Stromal cell of bone marrow (primary cell): ENCODE measurements at regions not wholly inside any gene's neighbourhood (a gene's known extent, or its start where the extent isn't known, plus 50 kb on each side); places are given as distances from the start of the nearest gene placed in this dataset.
A peak's percentile ranks its signal among the peaks of the same experiment; 100 is the strongest.

Experiments used
- DNase-seq: peaks from one replicate; pipeline ENCODE4 v3.0.0-alpha.2; 2012; ENCODE audit warnings: low read depth

DNA sequence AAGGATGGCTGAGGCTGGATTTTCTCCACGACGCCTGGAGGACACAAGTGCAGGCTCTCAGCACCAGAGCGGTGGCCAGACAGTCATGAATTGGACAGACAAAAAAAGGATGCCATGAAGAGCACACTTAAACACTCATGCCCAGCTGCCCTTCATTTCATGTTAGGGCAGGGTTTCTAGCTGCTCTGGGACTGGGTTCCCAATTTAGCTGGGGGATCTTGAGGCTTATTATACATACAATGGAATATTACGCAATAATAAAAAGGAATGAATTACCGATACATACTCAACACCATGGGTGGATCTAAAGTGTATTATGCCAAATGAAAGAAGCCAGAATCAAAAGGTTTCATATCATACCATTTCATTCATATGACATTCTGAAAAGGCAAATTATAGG lies 512.1 kb upstream of the LRRC4C start:
- no peak for DNase-seq

DNA sequence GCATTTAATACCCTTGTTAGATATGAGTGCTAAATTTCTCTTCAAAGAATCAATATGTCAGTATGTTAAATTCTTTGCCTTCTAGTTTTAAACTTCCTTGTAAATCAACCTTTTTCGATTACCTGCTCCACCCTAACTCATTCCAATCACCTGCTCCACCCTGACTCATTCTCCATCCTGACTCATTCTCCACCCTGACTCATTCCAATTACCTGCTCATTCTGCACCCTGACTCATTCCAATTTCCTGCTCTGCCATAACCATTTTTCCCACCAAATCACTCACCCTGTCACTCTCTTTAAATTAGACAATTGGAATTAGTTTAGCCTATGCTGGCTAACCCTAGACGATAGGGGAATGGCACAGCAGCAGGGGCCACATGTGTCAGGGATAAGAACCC lies 519.5 kb upstream of the LRRC4C start:
- no peak for DNase-seq

DNA sequence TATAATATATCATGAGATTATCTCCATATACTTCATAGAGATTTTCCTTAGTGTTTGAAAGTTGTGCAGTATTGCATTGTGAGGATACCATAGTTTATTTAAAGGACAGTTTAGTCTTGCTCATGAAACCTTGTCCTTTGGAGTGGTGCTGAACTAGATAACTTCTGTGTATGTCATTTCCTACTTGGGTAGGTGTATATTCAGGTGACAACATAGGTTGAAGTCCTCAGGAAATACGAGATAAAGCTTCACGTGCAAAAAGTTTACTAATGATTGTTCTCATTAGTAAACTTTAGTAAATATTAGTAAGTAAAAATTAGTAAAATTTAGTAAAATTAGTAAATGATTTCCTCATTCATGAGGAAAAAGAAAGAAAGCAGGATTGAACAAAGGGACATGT lies 521.3 kb upstream of the LRRC4C start:
- DNase-seq: no peak

DNA sequence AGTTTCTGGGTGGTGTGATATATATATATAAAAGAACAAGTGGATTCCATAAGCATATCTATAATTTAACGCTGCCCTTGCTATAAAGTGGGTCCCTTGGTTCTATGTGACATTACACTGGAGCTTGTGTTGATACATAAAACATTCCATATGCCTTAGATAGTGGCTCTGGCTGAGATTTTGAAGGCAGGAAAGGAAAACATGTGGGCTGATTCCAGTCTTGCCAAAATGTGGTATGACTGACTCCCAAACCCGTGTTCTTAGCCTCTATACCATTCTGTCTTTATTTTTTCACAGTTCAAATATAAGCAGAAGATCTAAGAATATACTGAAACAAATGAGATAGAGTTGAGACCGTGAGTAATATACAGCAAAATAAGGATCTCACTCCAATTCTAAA lies 522.8 kb upstream of the LRRC4C start:
- DNase-seq: no peak

DNA sequence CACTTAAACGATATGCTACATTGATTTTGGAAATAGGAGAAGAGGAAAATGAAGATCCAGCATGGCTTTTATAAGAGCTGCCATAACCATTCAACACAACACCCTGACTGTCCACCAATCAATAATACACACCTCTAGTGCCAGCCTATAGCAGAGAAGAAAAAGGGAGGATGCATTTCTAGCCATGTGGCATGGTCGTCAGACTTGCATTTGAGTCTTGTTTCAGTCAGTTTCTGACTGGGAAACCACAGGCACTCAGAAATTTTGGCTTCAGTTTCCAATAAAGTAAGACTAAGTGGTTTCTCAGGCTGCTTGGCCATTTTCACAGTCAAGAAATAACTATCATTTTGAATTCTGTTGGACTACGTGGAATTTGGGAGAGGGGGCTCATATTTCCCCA lies 523.5 kb upstream of the LRRC4C start:
- DNase-seq: no peak

DNA sequence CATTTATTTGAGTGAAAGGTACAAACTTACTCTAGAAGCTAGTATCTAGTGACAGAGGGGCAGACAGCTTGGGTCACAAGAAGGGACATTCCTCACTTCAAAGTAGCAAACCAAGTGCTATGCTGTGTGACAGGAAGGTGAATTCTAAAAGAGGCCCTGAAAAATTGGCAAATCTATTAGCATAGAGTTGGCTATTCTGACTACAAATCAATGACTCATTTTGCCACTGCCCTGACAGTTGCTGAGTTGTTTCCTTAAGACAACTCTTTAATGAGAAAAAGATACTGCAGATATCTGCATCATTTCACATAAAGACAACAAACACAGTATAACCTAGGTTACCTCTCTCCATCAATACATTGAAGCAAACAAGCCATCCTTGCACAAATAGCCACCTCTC lies 524.0 kb upstream of the LRRC4C start:
- no peak for DNase-seq

DNA sequence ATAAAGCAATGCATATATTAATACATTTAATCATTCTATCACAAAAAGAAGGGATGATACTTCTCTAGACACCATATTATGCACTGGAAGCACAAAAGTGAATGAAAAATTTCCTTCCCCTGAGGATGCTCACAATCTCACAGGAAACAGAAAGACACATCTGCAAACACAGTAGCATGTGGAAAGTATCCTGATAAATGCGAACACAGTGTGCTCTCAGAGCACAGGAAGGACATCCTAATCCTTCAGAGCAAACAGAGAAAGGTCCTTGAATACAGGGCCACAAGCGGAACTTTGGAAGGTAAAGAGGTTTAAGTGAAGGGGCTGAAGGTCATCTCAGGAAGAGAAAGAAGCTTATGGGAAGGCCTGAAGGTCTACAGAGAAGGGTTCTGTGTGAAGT lies 524.6 kb upstream of the LRRC4C start:
- no peak for DNase-seq

DNA sequence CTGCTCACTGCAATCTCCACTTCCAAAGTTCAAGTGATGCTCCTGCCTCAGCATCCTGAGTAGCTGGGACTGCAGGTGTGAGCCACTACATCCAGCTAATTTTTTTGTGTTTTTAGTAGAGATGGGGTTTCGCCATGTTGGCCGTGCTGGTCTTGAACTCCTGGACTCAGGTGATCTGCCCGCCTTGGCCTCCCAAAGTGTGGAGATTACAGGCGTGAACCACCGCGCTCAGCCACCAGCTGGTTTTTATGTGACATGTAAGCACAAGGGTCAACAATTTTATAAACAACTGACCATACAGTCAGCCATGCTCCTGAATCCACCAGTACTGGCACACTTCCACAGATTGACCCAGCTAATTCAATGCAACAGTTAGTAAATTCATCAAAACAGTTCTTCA lies 526.3 kb upstream of the LRRC4C start:
- DNase-seq: no peak

DNA sequence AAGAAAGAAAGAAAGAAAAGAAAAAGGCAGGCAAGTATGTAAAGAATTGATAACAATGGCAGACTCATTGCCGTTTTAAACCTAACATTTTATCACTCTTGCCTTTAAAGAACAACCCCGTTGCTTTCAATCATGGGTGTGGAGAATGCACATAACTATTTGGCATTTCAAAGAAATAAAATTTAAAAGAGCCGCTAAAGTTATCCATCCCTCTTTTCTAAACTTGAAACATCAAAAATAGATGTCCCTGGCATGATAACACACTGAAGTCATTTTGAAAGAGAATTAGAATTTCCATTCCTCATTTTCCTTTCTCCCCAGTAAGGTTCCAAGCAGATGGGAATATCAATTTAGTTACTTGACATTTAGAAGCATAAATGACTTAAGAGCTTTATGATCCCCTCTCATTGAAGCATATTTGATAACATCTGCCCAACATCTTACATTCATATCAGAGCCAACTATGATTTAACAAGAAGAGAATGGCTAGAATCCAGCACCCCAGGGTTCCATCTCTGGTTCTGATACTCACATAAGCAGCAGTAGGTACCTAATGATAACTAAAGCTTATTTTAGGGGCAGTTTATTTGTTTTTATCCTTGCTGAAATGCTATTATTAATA lies 529.6 kb upstream of the LRRC4C start:
- DNase-seq: no peak

DNA sequence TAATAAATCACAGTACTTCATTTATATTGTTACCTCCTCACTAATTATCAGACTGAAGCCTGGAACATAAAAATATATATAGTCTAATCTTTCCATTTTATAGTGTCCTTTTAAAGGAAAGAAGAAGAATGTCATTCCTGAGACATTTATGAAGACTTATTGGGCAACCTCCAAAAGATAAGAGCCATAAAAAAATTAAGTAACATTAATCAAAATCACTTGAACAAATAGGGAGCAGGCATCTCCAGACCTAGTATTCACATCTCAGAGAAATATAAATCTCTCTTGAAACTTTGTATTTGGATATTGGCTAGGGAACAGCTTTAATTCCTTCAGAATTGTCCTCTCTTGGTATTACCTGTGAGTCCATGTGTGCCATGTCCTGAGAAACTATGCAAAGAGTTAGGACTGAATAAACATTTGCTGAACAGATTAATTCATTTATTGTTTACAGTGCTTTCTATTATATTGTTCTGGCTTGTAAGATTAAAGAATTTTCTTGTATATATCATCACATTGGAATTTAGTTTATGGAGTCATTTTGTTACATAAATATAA lies 530.5 kb upstream of the LRRC4C start:
- no peak for DNase-seq

DNA sequence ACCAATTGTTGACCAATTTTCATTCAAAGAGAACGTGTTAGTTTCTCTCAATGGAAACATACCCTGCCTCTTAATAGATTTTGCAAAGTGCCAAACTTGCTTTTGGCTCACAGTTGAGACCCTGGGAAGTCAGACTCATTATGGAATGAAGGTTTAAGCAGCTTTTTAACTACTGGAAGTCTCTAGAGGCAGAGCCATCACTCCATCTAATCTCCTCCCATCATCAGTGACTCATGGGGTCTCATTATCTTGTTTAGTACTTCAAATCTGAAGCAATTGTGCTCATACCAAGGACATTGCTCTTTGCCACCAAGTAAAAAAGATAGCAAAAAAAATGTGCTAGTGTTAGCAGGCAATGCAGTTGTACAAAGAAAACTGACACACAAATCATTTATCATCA lies 537.1 kb upstream of the LRRC4C start:
- DNase-seq: no peak

DNA sequence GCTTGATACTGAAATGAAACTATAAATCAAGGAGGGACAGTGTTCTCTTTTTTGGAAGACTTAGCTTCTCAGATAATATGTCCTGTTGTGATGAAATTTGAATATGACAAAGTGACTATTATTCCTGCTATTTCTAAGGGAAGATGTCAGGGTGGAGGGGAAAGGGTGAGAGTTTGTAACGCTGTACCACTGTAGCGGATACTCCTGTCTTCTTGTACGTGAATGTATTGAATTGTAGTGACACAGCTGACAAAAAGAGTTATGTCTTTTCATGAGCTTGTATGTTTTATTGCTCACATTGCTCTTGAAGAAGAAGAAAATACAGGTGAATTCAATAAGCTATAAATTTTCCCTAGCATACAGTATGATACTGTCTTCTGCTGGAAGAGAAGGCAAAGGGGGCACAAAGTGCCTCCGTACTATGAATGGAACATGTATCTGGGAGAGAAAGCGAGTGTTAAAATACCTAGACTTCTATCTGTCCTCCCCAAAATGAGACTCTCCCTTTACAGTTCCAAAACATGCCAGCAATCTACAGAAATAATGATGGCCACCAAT lies 538.5 kb upstream of the LRRC4C start:
- DNase-seq: no peak

DNA sequence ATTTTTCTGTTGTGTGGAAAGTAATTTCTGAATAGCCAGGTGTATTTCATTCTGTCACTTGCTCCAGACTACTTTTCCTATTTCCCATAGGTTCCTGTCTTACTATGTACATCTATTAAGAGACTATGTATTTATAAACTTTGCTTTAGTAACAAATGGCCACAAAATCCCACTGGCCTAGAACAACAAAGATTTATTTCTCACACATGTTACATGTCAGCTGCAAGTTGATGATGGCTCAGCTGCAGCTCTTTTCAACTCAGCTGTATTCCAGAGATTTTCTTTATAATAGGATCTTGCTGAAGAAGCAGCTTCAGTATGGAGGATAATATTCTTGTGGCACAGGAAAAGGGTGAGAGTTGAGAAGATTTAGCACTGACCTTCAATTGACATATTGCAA lies 539.6 kb upstream of the LRRC4C start:
- no peak for DNase-seq

DNA sequence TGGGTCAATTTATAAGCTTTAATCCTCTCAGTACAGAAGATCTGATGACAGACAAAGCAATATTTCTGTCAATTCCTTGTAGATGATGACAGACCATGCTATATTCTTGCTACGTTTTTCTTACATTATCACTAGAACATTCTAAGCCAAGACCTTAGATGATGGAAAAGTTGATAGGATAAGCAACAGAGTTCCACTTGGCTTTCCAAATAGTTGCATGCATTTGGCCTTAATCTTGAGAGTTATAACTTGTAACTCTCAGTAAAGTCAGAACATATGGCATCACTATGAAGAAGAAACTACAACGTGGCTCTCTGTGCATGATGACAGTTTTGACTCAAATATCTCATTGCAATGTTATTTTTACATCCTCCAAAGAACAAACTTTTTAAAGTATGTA lies 544.3 kb upstream of the LRRC4C start:
- no peak for DNase-seq

DNA sequence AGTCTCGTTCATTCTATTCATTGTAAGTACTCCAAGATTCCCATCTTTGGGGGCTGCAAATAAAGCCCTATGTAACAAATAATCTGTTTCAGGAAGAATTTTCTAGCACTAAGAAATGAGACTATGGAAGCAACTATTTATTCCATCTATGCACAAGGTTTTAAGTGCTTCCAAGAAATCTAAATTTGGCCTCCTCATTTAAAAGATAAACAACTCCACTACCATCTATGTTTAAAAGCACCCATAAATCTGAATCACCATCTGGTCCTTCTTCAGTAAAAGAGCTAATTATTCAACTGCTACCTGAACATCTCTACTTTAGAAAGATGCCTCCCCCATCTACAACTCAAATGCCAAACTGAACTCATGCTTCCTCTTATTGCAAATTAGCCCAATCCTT lies 547.3 kb upstream of the LRRC4C start:
- no peak for DNase-seq

DNA sequence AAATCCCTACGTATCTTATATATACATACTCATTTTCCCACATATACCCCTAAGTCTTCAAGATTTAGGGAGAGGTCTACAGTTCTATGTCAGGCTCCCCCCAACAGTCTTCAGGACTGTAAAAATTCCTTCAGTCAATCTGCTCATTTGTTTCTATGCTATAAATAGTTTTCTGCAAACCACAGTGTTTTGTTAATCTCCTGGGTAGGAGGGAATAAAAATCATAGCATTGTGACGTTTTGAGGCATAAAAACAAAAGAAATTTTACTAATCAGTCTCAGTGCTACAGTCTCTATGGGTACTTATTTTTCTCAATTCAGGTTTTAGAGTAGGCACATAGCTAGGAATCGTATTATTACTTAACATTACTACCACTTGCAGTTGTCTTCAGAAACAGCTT lies 552.8 kb upstream of the LRRC4C start:
- no peak for DNase-seq

DNA sequence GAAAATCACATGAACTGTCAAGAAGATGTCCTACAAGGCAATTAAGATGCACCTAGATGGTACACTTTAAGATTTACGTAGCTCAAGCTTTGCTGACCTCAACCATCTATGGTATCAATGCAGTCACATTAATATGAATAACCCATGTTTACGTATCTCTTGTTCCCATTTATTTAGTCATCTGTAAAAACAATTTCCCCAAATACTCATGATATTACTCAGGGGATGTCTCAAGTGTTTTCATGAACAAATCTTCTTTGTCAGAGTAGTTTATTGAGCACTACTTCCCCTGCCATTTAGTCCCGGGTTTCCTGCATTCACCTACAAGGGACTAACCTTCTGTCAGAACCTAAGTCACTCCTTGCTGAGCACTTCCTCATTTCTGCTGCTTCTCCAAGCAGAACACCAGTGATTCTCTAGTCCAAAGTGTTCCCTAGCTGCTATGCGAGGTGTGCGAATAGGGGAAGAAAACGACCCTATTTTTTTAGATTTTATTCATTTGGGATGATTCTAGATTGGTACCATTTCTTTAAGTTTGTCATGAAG lies 554.3 kb upstream of the LRRC4C start:
- DNase-seq: no peak

DNA sequence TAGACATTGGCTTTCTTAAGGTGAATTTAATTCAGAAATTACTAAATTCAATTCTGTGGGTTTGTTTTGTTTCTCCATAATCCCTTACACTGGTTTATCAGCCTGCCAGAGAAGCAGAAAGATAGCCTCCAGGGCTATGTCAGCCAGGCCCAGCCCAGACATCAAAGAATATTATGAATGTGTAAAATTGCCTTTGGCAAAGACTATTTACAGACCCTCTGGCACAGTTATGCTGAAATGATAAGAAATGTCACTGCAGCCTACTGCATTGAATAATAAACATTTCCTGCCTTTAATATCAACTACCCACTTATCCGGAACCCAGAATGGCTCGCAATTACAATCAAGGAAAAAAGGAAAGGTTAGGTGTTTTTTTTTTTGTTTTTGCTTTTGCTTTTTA lies 562.5 kb upstream of the LRRC4C start:
- no peak for DNase-seq

DNA sequence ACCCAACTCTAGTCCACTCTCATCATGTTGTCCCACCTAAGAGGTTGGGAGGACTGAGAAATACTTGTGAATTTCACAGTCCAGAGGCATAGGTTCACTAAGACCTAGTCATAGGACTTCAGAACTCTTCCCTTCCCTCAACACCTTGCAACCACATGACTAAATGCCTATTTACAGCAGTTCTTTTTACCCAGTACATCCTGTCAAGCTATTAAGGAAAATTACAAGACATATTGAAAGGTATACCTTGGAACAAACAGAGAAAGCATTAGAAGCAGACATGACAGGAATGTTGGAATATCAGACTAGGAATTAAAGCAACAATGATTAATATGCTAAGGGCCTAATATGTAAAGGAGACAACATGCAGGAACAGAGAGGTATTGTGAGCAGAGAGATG lies 563.8 kb upstream of the LRRC4C start:
- no peak for DNase-seq

DNA sequence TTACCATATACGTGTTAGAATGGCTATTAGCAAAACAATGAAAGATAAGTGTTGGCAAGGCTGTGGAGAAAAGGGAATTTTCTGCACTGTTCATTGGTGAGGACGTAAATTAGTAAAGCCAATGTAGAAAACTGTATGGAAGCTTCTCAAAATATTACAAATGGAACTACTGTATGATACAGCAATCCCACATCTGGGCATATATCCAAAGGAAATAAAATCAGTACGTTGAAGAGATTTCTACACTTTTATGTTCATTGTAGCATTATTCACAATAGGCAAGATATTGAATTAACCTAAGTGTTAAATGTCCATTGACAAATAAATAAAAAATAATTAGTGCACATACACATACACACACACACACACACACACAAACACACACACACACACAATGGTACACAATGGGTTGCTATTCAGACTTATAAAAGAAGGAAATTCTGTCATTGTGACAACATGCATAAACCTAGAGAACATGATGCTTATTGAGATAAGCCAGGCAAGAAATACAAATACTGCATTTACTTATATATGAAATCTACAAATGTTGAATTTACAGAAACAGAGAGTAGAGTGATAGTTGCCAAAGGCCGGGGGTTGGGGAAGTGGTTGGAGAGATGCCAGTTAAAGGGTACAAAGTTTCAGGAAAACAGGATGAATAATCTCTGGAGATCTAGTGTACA lies 565.8 kb upstream of the LRRC4C start:
- no peak for DNase-seq

DNA sequence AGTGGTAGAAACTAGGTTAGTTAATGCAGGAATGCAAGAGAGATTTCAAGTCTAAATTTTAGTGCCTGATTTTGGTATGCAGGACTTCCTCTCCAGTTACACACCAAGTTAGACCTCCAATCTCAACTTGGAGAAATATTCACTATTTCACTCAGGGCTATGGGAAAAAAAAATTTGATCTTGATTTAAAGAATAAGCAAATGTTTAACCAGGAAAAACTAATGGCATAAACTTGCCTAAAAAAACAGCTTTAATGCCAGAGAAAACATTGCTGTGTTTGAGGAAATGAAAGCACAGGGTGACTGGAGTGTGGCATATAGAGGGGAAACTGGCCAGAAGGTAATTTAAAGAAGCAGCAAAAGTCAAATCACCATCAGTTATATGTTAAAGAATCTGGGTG lies 575.4 kb upstream of the LRRC4C start:
- DNase-seq: no peak

DNA sequence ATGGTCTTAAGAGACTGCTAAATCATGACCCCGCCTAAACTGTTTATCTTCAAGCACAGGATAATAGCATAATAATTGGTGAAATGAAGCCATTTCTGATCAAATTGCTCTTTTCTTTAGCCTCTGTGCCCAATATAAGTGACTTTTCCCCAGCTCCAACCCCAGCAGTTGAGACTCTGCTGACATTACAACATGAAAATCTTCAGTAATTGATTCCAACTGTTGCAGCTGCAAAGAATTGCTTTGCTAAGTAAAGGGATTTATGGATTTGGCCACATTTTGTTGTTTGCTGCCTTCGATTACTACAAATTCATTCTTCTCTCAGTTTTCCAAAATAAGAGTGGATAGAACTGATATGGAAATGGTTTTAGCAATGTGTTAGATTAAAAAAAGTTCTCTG lies 576.7 kb upstream of the LRRC4C start:
- DNase-seq: no peak

DNA sequence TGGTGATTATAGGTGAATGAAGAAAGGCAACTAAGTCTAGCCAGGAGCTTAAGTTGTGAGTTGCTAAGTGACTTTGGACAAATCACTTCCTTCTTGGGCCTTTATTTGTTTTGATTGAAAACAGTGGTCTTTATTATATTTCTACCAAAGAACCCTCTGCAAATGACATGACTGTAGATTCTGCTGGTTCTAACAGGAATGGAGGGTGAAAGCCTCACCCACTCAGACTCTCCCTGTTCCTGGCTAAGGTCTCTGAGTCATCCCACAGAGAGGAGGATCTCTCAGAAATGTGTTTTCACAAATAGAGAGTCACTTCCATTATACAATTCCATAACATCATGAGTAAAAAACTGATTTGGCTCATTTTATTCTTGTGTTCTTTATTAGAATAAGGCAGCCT lies 583.9 kb upstream of the LRRC4C start:
- peak; percentile 15 for DNase-seq
